GM12874 (cell line): ENCODE measurements at regions not wholly inside any gene's neighbourhood (a gene's known extent, or its start where the extent isn't known, plus 50 kb on each side); places are given as distances from the start of the nearest gene placed in this dataset.

Experiments
- CTCF ChIP-seq: IDR thresholded peaks from 2 replicates; pipeline ENCODE4 v1.5.1; 2011; ENCODE audit warnings: low read depth, mild to moderate bottlenecking, control low read depth, low read length, moderate library complexity; ENCODE audit not compliant: insufficient read depth

- no peak for TF ChIP-seq CTCF
Observed at GRCh38 chr2:228348516-228349064, 167.1 kb upstream of the SPHKAP start.

- no peak for TF ChIP-seq CTCF
Observed at GRCh38 chr2:228344531-228344930, 163.0 kb upstream of the SPHKAP start.

GRCh38 chr2:228339525-228339924, 158.0 kb upstream of the SPHKAP start:
- TF ChIP-seq CTCF = no peak

- TF ChIP-seq CTCF = no peak
Observed at GRCh38 chr2:228334180-228334579, 152.7 kb upstream of the SPHKAP start.

- TF ChIP-seq CTCF = no peak
Observed at GRCh38 chr2:228329282-228329681, 147.8 kb upstream of the SPHKAP start.

- TF ChIP-seq CTCF = no peak
Observed at GRCh38 chr2:228321015-228321414, 139.5 kb upstream of the SPHKAP start.

GRCh38 chr2:228318218-228318617, 136.7 kb upstream of the SPHKAP start:
- peak; percentile 50; the same call in 1 of the 2 replicates for TF ChIP-seq CTCF
